HG03354 (cell line): ENCODE measurements at regions not wholly inside any gene's neighbourhood (a gene's known extent, or its start where the extent isn't known, plus 50 kb on each side); places are given as distances from the start of the nearest gene placed in this dataset.
"Not testable (repeated sequence)": the region's sequence is repeated elsewhere in the genome, so short reads cannot be mapped to it uniquely, and the experiment has no call there.

Source experiments
- ATAC-seq: cut with Tn5 transposase; IDR thresholded peaks from one replicate; pipeline ENCODE4 v1.9.1; 2021; ENCODE audit warnings: mild to moderate bottlenecking; ENCODE audit not compliant: unreplicated experiment, poor library complexity, severe bottlenecking

DNA sequence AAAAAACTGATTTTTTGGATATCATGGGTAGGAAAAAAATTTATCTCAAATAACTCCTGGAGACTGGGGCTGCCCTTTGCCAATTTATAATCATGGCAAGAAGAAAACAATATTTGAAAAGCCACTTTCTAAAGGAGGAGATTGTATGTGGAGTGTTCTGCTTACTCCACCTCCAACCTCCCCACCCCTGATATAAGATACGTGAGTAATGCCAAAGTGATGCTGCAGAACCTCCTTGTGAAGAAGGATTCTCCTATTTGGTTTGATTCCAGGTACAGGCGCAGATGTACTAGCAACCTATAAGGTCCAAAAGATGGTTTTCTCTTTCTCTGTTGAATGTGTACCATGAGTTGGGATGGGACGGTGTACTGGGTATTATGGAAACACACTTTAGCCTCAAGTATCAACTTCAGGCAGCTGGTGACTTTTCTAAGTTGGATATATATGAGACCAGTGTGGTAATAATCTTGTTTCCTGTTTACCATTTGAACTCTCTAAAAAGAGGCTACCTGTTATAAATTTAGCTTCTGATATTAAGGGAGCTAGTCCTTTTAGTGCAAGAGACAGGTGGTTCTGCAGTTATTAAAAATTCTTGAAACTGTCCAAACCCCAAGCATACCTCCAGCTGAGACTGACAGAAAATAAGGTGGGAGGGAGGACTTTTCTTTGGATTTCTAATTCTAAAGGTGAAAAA lies 724.0 kb upstream of the MIR17HG start:
- ATAC-seq: no peak

DNA sequence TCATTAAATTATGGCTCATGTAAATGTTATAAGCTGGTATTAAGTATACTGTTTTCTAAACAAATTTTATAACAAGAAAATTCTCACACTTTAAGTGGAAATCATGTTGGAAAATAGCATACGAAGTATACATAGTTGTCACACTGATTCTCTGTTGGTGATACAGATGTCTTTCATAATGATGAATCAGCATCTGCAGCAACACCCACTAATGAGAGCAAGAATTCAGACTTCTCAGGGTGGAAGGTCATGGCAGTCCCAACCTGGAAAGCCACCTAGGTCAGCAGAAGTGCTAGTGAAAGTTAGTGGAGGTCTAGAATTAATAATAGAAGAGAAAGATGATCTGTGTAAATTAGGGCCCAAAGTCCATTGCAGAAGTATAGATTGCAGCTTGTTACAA lies 719.7 kb upstream of the MIR17HG start:
- ATAC-seq: no peak

DNA sequence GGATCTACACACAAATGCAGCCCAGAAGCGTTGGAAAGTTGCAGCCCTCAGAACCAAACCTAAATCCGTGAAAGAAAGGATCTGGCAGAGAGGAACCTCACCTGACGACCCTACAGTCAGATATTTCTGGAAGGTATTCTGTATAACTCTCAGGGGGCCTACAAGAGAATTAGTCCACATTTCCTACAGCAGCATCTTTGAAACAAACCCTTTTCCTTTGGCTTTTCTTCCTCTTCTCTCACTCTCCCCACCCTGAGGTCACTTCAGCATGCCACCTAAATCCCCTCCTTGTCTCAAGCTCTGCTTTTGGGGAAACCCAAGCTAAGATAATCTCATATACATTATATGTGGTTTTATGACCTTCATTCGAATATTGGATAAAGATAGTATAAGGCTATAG lies 719.0 kb upstream of the MIR17HG start:
- no peak for ATAC-seq

DNA sequence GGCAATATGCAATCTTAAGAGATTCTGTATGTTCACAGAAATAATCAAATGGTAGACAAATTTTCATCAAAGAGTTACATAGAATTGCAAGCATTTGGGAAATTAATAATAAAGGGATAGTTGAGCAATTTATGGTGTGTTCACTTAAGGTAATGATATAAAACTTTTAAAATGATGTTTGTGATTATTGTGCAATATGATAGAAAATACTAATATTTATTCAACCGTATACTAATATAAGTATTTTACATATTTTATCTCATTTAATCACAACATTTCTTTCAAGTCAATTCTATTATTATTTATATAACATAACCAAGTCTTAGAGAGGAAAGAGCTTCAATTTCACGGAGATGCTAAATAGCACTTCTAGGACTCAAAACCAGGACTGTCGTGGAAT lies 716.8 kb upstream of the MIR17HG start:
- ATAC-seq: no peak

DNA sequence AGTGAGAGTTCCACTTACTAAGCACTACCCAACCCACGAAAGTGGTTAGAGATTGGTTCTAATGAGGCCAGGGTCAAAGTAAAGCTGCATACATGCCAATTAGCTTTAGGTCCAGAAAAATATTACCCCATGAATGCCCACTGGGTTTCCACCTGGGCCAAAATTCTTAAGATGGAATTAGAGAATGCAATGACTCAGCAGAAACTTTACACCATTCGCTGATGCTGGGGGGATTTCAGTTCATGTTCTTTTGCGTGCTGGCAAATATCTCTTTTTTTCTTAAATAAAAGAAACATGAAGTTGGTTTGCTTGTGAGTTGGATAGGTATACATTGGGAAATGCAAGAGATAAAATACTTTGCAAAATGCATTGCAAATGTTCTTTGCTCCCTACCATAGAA lies 715.3 kb upstream of the MIR17HG start:
- ATAC-seq: no peak

DNA sequence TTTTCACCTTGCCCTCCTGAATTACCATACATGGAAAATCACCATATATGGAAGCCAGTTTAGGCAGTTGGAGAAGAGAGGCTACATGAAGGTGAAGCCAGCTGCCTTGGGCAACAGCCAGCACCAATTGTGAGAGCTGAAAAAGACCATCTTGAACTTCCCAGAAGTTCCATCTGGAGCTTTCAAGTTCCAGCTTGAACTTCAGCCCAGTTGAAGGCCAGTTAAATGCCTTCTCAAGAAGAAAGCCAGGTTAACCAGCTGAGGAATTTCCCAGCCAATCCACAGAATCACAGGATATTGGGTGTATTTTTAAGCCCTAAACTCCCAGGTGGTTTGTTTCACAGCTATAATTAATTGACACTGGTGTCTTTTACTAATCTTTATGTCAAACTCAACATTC lies 713.6 kb upstream of the MIR17HG start:
- no peak for ATAC-seq

DNA sequence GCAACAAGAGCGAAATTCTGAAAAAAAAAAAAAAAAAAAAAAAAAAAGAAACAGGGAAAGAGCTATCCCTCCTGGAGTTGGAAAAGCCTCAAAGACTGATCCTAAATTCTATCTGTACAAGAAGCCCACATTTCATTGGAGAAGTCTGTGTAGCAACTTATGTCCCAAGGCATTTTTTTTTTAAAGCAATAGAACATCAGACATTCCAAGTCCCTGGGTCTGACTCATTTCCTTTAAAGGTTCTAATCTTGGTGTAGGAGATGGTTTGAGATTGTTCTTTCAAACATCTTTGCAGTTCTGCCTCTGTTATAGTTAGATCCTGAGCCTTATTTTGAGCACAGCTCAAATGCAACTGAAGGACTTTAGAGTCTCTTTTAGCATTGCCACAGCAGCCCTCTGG lies 706.5 kb upstream of the MIR17HG start:
- ATAC-seq: no peak

DNA sequence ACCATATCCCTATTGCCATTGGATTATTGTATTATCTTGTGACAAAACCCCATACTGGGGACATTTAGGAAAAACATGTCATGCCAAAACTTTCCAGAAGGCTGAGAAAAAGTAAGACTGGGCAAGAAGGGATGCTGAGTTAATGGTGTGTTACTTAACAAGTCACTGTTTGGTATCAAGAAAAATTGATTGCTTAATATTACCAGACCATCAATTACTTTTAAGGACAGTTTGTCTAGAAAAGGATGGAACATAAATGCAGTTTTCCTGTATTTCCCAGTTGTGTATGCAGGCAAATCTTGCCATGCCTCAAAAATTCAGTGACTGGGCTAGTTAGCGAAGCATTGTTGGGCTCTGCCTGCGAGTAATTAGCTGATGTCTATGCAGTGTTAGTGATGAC lies 705.6 kb upstream of the MIR17HG start:
- no peak for ATAC-seq

DNA sequence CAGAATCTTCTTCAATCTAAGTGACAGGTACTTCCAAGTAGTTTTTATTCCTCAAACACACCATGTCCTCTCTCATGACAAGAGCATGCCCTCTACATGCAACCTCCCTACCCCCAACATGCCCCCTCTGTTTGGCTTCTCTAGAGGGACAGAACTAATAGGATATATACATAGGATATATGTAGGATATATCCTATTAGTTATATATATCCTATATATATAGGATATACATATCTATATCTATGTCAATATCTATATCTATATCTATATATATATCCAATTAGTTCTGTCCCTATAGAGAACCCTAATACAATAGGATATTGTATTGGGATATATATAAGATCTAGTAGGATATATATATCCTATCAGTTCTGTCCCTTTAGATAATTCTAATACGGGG lies 701.9 kb upstream of the MIR17HG start:
- no peak for ATAC-seq

DNA sequence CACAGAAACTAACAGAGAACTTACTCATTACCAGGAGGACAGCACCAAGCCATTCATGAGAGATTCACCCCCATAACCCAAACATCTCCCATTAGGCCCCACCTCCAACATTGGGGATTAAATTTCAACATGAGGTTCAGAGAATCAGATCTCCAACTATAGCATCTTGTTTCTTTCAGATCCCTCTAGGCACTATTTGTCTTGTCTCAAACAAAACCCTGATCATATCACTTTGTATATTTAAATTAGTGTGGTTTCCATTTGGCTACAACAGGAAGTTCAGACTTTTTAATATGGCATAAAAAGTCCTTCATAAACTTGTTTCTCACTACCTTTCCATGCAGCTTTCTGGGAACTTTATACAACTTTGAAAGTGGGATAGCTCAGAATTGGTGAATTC lies 699.0 kb upstream of the MIR17HG start:
- no peak for ATAC-seq

DNA sequence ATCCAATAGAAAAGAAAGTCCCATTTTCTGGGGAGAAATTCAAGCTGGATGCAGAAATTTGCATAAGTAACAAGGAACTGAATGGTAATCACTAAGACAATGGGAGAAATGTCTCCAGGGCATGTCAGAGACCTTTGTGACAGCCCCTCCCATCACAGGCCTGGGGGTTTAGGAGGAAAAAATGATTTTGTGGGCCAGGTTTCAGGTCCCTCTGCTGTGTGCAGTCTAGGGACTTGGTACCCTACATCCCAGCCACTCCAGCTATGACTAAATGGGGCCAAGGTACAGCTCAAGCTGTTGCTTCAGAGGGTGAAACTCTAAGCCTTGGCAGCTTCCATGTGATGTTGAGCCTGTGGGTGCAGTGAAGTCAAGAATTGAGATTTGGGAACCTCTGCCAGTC lies 695.5 kb upstream of the MIR17HG start:
- ATAC-seq: no peak

DNA sequence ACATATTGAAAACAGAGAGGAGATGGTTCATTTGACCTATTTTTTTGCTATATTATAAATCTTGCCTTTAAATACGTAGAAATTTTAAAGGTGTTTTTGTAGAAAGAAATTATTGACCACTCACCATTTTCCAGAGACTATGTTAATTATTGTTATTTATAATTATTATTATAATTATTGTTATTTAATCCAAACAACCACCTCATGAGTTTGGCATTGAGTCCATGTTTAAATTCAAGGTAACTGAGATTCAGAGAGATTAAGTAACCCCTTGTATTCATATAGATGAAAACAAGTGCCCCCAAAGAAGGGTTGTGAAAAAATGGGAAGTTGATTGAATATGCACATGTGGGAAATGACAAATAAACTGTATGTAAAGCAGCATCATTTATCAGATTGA lies 692.5 kb upstream of the MIR17HG start:
- no peak for ATAC-seq

DNA sequence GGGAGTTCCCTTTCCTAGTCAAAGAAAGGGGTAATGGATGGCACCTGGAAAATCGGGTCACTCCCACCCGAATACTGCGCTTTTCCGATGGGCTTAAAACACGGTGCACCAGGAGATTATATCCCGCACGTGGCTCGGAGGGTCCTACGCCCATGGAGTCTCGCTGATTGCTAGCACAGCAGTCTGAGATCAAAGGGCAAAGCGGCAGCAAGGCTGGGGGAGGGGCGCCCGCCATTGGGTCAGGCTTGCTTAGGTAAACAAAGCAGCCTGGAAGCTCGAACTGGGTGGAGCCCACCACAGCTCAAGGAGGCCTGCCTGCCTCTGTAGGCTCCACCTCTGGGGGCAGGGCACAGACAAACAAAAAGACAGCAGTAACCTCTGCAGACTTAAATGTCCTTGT lies 683.3 kb upstream of the MIR17HG start:
- not testable (repeated sequence) for ATAC-seq

DNA sequence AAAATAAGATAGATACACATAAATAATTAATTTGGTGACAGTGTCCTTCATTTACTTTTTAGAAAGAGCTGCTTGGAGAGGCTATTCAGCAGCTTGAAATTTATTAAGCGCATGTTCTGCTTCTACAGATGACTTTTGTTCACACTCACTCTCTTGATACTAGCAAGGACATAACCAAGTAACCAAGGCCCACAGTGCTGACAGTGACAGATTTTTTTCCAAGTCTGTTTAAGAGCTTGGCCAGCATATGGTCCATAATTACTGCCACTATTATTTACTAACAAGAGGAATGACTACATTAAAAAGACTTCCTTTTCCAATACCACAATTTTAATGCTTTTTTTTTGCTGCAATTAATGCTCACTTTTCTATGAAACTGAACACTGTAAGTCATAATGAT lies 673.7 kb upstream of the MIR17HG start:
- ATAC-seq: no peak

DNA sequence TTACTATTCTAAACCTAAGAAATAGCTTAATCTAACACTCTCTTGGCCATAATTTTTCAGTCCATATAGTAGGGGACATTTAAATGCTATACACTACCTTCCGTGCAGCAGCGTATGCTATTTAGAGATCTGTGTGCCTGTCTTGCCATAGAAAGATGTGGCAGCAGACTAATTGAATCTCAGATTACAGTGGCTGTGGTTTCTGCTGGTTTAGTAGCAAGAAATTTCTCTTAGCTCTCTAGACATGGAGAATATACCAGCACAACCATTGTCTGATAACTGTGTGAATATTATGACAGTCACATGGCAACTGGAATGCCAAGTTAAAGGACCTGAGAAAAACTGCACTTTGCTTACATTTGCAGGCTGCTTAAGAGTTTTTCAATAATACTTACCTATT lies 672.4 kb upstream of the MIR17HG start:
- no peak for ATAC-seq

DNA sequence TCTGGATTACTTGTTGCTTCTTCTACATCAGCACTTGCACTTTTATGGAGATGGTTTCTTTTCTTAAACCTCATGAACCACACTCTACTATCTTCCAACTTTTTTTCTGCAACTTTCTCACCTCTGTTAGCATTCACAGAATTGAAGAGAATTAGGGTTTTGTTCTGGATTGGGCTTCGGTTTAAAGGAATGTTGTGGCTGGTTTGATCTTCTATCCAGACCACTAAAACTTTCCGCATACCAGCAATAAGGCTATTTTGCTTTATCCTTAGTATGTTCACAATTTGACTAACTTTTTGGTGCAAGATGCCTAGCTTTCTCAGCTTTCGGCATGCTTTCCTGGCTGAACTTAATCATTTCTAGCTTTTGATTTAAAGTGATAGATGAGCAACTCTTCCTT lies 666.7 kb upstream of the MIR17HG start:
- no peak for ATAC-seq

DNA sequence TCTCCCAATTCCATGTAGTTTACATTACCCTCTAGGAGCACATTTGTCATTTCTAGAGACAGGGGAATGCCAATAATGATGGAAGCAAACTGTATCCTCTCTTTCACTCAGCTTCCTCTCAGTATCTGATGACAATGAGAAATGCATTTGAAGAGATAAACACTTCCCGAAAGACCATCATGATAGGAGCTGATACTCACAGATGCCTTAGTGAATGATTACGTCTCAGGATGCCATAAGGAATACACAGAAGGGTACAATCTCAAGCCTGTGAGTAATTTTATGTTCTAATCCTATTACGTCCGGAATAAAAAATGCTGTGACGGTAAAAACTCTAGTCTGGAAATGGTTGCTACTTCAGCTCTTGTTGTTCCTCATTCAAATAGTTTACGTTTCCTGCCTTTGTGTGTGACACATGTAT lies 663.8 kb upstream of the MIR17HG start:
- no peak for ATAC-seq

DNA sequence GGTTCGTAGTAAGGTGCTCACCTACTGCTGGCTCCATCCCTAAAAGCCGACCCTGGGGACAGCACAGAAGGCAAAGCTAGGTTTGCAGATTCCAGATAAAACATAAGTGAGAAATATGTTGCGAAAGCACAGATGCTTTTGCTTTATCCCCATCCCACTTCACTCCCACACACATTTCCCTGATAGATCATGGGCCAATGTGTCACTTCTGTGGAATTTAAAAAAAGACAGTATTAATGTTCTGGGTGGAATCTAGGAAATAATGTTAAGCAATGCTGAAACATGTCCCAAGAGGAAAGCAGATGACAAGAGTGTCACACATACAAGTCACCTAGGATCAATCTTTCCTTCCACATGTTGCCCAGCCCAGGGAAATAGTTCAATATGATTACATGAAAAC lies 661.0 kb upstream of the MIR17HG start:
- no peak for ATAC-seq

DNA sequence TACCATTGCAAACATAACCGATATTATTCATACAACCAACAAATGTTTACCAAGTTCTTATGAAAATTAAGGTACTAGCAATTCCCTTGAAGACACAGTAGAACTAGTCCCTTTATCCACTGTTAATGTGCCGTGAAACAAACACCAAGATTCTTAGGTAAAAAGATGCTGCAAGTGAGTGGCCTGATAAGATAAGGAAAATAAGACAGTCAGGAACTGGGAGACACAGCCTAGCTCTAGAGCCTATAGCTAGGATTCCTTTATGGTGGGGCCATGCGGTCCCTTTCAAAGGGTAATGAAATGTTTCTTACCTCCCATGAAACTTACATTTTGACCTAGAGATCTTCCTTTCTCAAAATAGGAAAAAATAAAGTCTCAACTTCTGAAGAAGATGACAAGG lies 658.4 kb upstream of the MIR17HG start:
- ATAC-seq: no peak

DNA sequence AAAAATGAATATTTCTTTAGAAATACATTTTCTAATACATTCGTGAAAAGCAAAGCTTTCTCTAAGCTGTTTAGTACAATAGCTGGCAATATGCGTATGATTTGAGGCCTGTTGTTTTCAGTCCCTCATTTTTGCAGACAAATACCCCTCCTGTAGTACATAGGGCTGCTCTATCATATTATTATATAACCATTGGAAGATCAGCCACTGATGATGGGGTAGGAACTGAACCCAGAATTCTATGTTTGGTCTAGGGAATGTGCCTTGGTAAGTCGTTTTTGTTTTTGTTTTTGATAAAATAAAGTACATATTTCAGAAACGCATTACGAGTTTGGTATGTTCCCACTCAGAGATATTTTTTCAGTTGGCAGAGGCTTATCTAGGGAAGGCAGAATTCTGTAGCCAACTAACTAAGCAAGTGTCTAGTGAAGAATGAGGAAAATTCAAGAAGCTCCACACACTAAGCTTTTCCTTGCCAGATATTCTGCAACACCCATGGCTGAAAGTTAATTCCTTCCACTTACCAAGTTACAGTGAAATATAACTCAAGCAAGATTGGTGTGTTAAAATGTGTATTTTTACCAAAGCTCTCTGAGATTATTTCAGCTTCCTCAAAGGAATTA lies 656.9 kb upstream of the MIR17HG start:
- ATAC-seq: no peak

DNA sequence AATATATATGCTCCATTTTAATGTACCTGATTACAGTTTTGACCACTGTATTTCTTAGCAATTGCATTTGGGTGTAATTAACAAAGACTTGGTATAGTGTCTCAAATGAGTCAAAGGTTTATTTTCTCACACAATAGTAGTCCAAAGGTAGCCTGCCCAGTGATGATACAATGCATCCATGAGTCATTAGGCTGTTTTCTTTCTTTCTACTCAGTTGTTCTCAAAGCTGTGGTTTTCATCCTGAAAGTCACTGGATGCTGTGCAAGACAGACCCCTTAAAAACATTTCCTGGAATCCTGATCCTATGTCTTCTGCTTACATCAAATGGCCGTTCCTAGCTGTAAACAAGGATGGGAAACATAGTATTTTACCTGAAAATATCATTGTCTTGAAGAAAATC lies 651.2 kb upstream of the MIR17HG start:
- no peak for ATAC-seq

DNA sequence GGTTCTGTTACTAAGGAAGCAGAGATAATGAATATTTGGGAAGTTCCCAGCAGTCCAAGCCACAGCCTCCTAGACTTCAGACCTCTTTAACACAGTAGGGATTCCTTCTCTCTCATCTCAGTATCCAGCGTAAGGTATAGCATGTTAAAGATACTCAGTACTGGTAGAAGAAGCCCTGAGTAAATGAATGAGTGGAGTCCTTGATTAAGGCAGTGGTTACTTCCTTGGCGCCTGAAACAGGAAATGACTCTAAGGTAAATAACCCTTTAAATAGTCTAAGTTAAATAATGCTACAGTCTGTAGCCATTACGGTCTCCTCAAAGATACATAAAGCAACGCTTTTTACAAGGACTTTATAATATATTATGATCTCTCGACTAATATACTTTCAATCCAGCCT lies 650.8 kb upstream of the MIR17HG start:
- no peak for ATAC-seq
